ENCODE measurements at regions not wholly inside any gene's neighbourhood (a gene's known extent, or its start where the extent isn't known, plus 50 kb on each side); places are given as distances from the start of the nearest gene placed in this dataset.

- no peak for TF ChIP-seq ZMAT4 (CRISPR knock-in tag; IDR thresholded peaks at IDR 0.05)
Measured at GRCh38 chr4:133316909-133317308, 167.8 kb downstream of the PCDH10 start (continued).

- H3K4me1 Mint-ChIP-seq = peaks cover 3% of the 10 kb centered on the region; the same call in 1 of the 2 replicates
- no peak for DNase-seq (ENCODE audit: low spot score)
- ATAC-seq = no peak
- no peak overlapping the region for H3K27ac Mint-ChIP-seq
- H3K9me3 Mint-ChIP-seq = no peaks in the 10 kb centered on the region
- ChIA-PET POLR2A (no interaction called here), CTCF (no interaction called here)
- no peaks in the 10 kb centered on the region for H3K36me3 Mint-ChIP-seq
- TF ChIP-seq IRF1 (CRISPR knock-in tag; IDR thresholded peaks at IDR 0.05) (no peak), IRF2 (CRISPR knock-in tag; IDR thresholded peaks at IDR 0.05; ENCODE audit: borderline replicate concordance, low read depth) (no peak), NR1H2 (CRISPR knock-in tag; IDR thresholded peaks at IDR 0.05) (no peak), ZNF425 (CRISPR knock-in tag; conservative IDR thresholded peaks at IDR 0.05) (no peak), MYBL2 (CRISPR knock-in tag; IDR thresholded peaks at IDR 0.05) (no peak), ZNF396 (CRISPR knock-in tag; IDR thresholded peaks at IDR 0.05; ENCODE audit: borderline replicate concordance) (no peak), CBFB (CRISPR knock-in tag; IDR thresholded peaks at IDR 0.05; ENCODE audit: low read depth) (no peak), SP1 (CRISPR knock-in tag; conservative IDR thresholded peaks at IDR 0.05) (no peak), ERG (CRISPR knock-in tag; IDR thresholded peaks at IDR 0.05) (no peak), HMGA2 (CRISPR knock-in tag; IDR thresholded peaks at IDR 0.05) (no peak), PRDM15 (CRISPR knock-in tag; IDR thresholded peaks at IDR 0.05) (no peak), E2F1 (CRISPR knock-in tag; IDR thresholded peaks at IDR 0.05) (no peak), GABPB1 (CRISPR knock-in tag; IDR thresholded peaks at IDR 0.05) (no peak), ATF6 (CRISPR knock-in tag; IDR thresholded peaks at IDR 0.05) (no peak), ZNF121 (CRISPR knock-in tag; IDR thresholded peaks at IDR 0.05) (no peak), ETV6 (CRISPR knock-in tag; IDR thresholded peaks at IDR 0.05) (no peak), ZNF232 (CRISPR knock-in tag; IDR thresholded peaks at IDR 0.05) (no peak), ATF3 (CRISPR knock-in tag; conservative IDR thresholded peaks at IDR 0.05) (no peak)
- no peak overlapping the region for H3K4me3 Mint-ChIP-seq
- no peaks in the 10 kb centered on the region for H3K27me3 Mint-ChIP-seq (ENCODE audit: low read depth)
Measured at GRCh38 chr4:133314991-133315390, 165.9 kb downstream of the PCDH10 start.

Measured in WTC11 (cell line).